ENCODE measurements at regions not wholly inside any gene's neighbourhood (a gene's known extent, or its start where the extent isn't known, plus 50 kb on each side); places are given as distances from the start of the nearest gene placed in this dataset.

DNA sequence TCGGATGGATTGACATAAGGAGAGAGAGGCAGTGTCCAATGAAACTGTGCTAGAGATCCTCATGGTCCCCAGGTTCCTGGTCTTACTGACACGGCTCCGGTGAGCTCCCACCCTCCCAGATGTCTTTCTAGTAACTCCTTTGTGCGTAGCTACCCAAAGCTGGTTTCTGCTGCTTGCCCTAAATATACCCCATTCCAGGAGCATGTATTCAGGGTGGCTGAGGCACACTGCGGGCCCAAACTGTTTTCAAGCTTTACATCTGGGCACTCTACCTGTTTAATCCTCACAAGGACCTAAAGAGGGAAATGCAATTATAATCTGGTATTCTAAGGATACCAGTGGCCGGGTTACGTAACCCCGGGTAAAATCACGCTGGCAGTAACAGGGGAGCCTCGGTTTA, 161.2 kb upstream of the NSMCE3 start:
- Histone ChIP-seq H3K4me3 (ENCODE audit: control insufficient read depth in 2 of 3, extremely low read depth in 1 of 3, insufficient read depth in 2 of 3, low read depth in 1 of 3, low read length in 3 of 3) (no peak overlapping the region), H3K9ac (ENCODE audit: control insufficient read depth, extremely low read depth, insufficient read depth, low read length) (no peak overlapping the region)

DNA sequence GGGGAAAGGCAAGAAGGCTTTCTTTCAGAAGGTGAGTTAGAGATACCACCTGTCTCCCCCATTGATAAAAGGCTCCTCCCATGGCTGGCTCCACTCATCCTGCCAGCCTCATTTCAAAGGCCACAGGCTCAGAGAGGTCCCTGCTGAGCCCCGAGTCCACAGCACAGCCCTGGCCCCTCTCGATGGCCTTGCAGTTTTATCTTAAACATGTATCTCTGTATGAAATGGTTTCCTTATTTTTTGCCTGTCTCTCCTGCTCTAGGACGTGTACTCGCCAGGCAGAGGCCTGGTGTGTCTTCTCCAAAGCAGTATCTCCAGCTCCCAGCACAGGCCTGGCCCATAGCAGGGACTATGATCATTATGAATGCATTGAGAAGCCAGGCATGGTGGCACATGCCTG, 160.5 kb upstream of the NSMCE3 start:
- H3K36me3 ChIP-seq (ENCODE audit: control insufficient read depth in 2 of 2, extremely low read depth in 1 of 2, insufficient read depth in 2 of 2, low read length in 2 of 2) = no peaks in the 10 kb centered on the region
- no peaks in the 10 kb centered on the region for H4K20me1 ChIP-seq (ENCODE audit: control insufficient read depth, extremely low read depth, insufficient read depth, low read length)
- no peak overlapping the region for H3K9ac ChIP-seq (ENCODE audit: control insufficient read depth, extremely low read depth, insufficient read depth, low read length)
- H3K9me3 ChIP-seq (ENCODE audit: control insufficient read depth, low read depth, low read length) = no peaks in the 10 kb centered on the region
- H3K4me3 ChIP-seq (ENCODE audit: control insufficient read depth in 2 of 3, extremely low read depth in 1 of 3, insufficient read depth in 2 of 3, low read depth in 1 of 3, low read length in 3 of 3) = no peak overlapping the region
- TF ChIP-seq, protein P1, sequence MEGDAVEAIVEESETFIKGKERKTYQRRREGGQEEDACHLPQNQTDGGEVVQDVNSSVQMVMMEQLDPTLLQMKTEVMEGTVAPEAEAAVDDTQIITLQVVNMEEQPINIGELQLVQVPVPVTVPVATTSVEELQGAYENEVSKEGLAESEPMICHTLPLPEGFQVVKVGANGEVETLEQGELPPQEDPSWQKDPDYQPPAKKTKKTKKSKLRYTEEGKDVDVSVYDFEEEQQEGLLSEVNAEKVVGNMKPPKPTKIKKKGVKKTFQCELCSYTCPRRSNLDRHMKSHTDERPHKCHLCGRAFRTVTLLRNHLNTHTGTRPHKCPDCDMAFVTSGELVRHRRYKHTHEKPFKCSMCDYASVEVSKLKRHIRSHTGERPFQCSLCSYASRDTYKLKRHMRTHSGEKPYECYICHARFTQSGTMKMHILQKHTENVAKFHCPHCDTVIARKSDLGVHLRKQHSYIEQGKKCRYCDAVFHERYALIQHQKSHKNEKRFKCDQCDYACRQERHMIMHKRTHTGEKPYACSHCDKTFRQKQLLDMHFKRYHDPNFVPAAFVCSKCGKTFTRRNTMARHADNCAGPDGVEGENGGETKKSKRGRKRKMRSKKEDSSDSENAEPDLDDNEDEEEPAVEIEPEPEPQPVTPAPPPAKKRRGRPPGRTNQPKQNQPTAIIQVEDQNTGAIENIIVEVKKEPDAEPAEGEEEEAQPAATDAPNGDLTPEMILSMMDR (optimal IDR thresholded peaks at IDR 0.05 in 1 of 3, IDR thresholded peaks at IDR 0.05 in 1 of 3, conservative IDR thresholded peaks at IDR 0.05 in 1 of 3; ENCODE audit: extremely low read depth in 1 of 3, insufficient read depth in 2 of 3, low read length in 3 of 3) = no peak
- TF ChIP-seq EZH2 (IDR thresholded peaks at IDR 0.05; ENCODE audit: low read length) = no peak
- H3K79me2 ChIP-seq (ENCODE audit: control insufficient read depth, insufficient read depth, low read length) = no peaks in the 10 kb centered on the region
- dilution Hi-C loops (cut with MboI; ENCODE audit: extremely low pct_ligation_motif_present, low sequenced_read_pairs) = no loop called here
- DNase-seq (ENCODE audit: low read depth, low spot score) (no peak), FAIRE-seq (no peak)
- no peaks in the 10 kb centered on the region for H3K27me3 ChIP-seq (ENCODE audit: control insufficient read depth, extremely low read depth, insufficient read depth, low read length)
- no peak overlapping the region for H3K4me2 ChIP-seq (ENCODE audit: control insufficient read depth, extremely low read depth, insufficient read depth, low read depth, low read length)
- no peak overlapping the region for H3K27ac ChIP-seq (ENCODE audit: control insufficient read depth, insufficient read depth, low read length)
- no peaks in the 10 kb centered on the region for H3K4me1 ChIP-seq (ENCODE audit: control insufficient read depth, extremely low read depth, insufficient read depth, low read length)
- H2AFZ ChIP-seq (ENCODE audit: control insufficient read depth, low read length) = no peak overlapping the region
- H3K9me1 ChIP-seq (ENCODE audit: control insufficient read depth, extremely low read depth, insufficient read depth, low read length) = no peaks in the 10 kb centered on the region

More for the DNA sequence above, 161.2 kb upstream of the NSMCE3 start:
- dilution Hi-C loops (cut with MboI; ENCODE audit: extremely low pct_ligation_motif_present, low sequenced_read_pairs) = no loop called here
- H3K36me3 ChIP-seq (ENCODE audit: control insufficient read depth in 2 of 2, extremely low read depth in 1 of 2, insufficient read depth in 2 of 2, low read length in 2 of 2) = no peaks in the 10 kb centered on the region
- H3K79me2 ChIP-seq (ENCODE audit: control insufficient read depth, insufficient read depth, low read length) = no peaks in the 10 kb centered on the region
- no peak overlapping the region for H3K4me2 ChIP-seq (ENCODE audit: control insufficient read depth, extremely low read depth, insufficient read depth, low read depth, low read length)
- H3K27me3 ChIP-seq (ENCODE audit: control insufficient read depth, extremely low read depth, insufficient read depth, low read length) = no peaks in the 10 kb centered on the region
- no peak overlapping the region for H3K27ac ChIP-seq (ENCODE audit: control insufficient read depth, insufficient read depth, low read length)
- no peaks in the 10 kb centered on the region for H3K4me1 ChIP-seq (ENCODE audit: control insufficient read depth, extremely low read depth, insufficient read depth, low read length)
- no peak overlapping the region for H2AFZ ChIP-seq (ENCODE audit: control insufficient read depth, low read length)
- no peaks in the 10 kb centered on the region for H3K9me1 ChIP-seq (ENCODE audit: control insufficient read depth, extremely low read depth, insufficient read depth, low read length)
- H3K9me3 ChIP-seq (ENCODE audit: control insufficient read depth, low read depth, low read length) = no peaks in the 10 kb centered on the region
- H4K20me1 ChIP-seq (ENCODE audit: control insufficient read depth, extremely low read depth, insufficient read depth, low read length) = no peaks in the 10 kb centered on the region
- DNase-seq (ENCODE audit: low read depth, low spot score) (no peak), FAIRE-seq (no peak)
- TF ChIP-seq, protein P1 (optimal IDR thresholded peaks at IDR 0.05 in 1 of 3, IDR thresholded peaks at IDR 0.05 in 1 of 3, conservative IDR thresholded peaks at IDR 0.05 in 1 of 3; ENCODE audit: extremely low read depth in 1 of 3, insufficient read depth in 2 of 3, low read length in 3 of 3) = no peak
- TF ChIP-seq EZH2 (IDR thresholded peaks at IDR 0.05; ENCODE audit: low read length) = no peak
